Lung (tissue), 11 donors: ENCODE measurements at regions not wholly inside any gene's neighbourhood (a gene's known extent, or its start where the extent isn't known, plus 50 kb on each side); places are given as distances from the start of the nearest gene placed in this dataset.

Experiments used
- ATAC-seq: fragments of 200-7000 bp; cut with Tn5 transposase; one replicate; pipeline ENCODE4 v1.9.1; 2020; ENCODE audit warnings: moderate number of reproducible peaks; ENCODE audit not compliant: insufficient read depth, low FRiP score
- DNase-seq, 3 donors: peaks; one replicate each; pipeline ENCODE4 v3.0.0-alpha.2; 2013 to 2017
- H3K27ac ChIP-seq, 2 donors: one replicate each; pipeline ENCODE4 v1.5.1; 2013; ENCODE audit warnings: mild to moderate bottlenecking in 2 of 2, moderate library complexity in 2 of 2, control low read depth in 1 of 2, inconsistent platforms in 1 of 2, low read depth in 1 of 2, low read length in 1 of 2
- H3K27me3 ChIP-seq, 3 donors: one replicate each; pipeline ENCODE4 v1.5.1; 2013; ENCODE audit warnings: low read length in 2 of 3; ENCODE audit not compliant: control insufficient read depth in 3 of 3, insufficient read depth in 3 of 3
- H3K36me3 ChIP-seq, 4 donors: one replicate each; pipeline ENCODE4 v1.5.1; 2013; ENCODE audit warnings: low read length in 4 of 4, mild to moderate bottlenecking in 1 of 4, moderate library complexity in 1 of 4; ENCODE audit not compliant: control insufficient read depth in 4 of 4, insufficient read depth in 4 of 4
- H3K4me1 ChIP-seq, 5 donors: one replicate each; pipeline ENCODE4 v1.5.1; 2013; ENCODE audit warnings: low read length in 5 of 5, mild to moderate bottlenecking in 2 of 5, moderate library complexity in 1 of 5; ENCODE audit not compliant: control insufficient read depth in 5 of 5, insufficient read depth in 5 of 5
- H3K4me3 ChIP-seq: one replicate; pipeline ENCODE4 v1.5.1; 2013; ENCODE audit warnings: mild to moderate bottlenecking, control low read depth, moderate library complexity
- H3K9ac ChIP-seq, 2 donors: one replicate each; pipeline ENCODE4 v1.5.1; 2013; ENCODE audit warnings: low read length in 2 of 2, control low read depth in 1 of 2; ENCODE audit not compliant: insufficient read depth in 1 of 2
- H3K9me3 ChIP-seq, 4 donors: one replicate each; pipeline ENCODE4 v1.5.1; 2013; ENCODE audit warnings: low read length in 3 of 4, mild to moderate bottlenecking in 1 of 4, moderate library complexity in 1 of 4; ENCODE audit not compliant: control insufficient read depth in 4 of 4, insufficient read depth in 3 of 4
- WGBS, 2 donors: extraction: QIAGEN DNeasy Blood & Tissue Kit; methylation state at CpG; one replicate each; pipeline ENCODE4 v1.1.7; 2013; 5-methylcytosine and 5-hydroxymethylcytosine counted together
- TF ChIP-seq, protein P1 (sequence below): IDR thresholded peaks from 2 replicates; pipeline ENCODE4 v1.5.1; 2012; ENCODE audit warnings: mild to moderate bottlenecking; ENCODE audit errors: control extremely low read depth, extremely low read depth
- donor health status: control.
- donor health status: control.
- donor health status: Bipolar disorder and iron deficiency.
- donor health status: healthy.
- donor health status: DM: yes; HTN: yes; CAD: no.

DNA sequence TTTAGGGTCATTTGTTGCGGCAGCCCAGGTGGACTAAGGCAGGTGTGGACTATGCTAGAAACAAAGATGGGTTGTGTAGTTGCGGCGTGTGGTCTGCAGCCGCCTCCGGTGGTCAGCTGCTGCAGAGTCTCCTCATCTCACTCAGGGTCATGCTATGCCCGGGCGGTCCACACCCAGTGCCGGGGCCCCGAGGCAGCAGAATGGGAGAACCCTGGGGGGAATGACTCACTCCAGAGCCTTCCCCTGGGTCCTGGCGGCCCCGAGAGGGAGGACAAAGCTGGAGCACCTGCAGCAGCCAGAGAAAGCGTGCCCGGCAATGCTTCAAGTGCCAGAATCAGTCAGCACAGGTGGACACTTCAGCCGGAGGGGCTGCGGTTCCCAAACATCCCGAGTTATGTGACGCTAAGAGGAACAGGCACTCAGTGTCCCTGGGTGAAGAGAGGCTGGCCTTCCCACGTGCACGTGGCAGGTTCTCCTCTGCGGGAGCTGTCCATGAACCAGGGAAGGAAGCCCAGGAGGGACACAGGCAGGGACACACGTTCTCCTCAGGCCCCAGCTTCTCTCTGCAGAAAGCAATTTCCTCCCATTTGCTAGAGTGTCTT, 289.6 kb upstream of the B3GAT1 start:
- H3K4me1 ChIP-seq: no peaks in the 10 kb centered on the region
- H3K36me3 ChIP-seq: no peaks in the 10 kb centered on the region
- TF ChIP-seq, protein P1, sequence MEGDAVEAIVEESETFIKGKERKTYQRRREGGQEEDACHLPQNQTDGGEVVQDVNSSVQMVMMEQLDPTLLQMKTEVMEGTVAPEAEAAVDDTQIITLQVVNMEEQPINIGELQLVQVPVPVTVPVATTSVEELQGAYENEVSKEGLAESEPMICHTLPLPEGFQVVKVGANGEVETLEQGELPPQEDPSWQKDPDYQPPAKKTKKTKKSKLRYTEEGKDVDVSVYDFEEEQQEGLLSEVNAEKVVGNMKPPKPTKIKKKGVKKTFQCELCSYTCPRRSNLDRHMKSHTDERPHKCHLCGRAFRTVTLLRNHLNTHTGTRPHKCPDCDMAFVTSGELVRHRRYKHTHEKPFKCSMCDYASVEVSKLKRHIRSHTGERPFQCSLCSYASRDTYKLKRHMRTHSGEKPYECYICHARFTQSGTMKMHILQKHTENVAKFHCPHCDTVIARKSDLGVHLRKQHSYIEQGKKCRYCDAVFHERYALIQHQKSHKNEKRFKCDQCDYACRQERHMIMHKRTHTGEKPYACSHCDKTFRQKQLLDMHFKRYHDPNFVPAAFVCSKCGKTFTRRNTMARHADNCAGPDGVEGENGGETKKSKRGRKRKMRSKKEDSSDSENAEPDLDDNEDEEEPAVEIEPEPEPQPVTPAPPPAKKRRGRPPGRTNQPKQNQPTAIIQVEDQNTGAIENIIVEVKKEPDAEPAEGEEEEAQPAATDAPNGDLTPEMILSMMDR: no peak
- H3K27ac ChIP-seq: no peak overlapping the region
- WGBS, 2 donors: 65 to 70% methylated on average over 21 of the region's 21 CpGs
- no peaks in the 10 kb centered on the region for H3K27me3 ChIP-seq
- no peak overlapping the region for H3K4me3 ChIP-seq
- peaks cover 0 to 3% (median 0%) of the 10 kb centered on the region in 4 donors for H3K9me3 ChIP-seq
- no peak overlapping the region for H3K9ac ChIP-seq
- no peak for DNase-seq
- no peak for ATAC-seq

DNA sequence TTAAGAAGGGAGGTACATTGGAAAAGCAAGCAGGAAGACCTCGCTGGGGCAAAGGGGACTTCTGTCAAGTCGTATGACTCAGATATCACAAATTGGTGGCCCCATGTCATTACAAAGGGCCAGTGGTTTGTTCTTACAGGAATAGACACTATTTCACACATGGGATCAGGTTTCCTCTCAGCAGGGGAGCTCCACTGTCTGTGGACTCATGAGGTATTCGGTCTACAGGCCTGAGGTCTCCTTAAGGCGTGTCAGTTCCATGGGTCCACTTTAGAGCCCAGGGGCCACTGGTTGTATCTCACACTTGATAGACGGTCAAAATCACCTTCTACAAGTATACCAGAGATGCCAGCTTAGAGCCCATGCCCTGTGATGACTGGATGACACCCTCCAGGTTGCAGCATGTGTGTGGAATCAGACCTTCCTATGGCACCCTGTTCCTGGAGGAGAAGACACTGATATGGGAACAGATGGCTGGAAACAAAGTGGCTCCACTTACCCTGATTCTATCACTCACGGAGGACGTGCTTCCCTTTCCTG, 288.1 kb upstream of the B3GAT1 start:
- Histone ChIP-seq H3K9me3 (peaks cover 0 to 3% (median 0%) of the 10 kb centered on the region in 4 donors), H3K27me3 (no peaks in the 10 kb centered on the region), H3K4me3 (no peak overlapping the region), H3K4me1 (no peaks in the 10 kb centered on the region), H3K36me3 (no peaks in the 10 kb centered on the region), H3K27ac (no peak overlapping the region), H3K9ac (no peak overlapping the region)
- ATAC-seq: no peak
- WGBS, 2 donors: 75 to 77% methylated on average over 7 of the region's 7 CpGs
- no peak for DNase-seq
- TF ChIP-seq, protein P1: no peak

DNA sequence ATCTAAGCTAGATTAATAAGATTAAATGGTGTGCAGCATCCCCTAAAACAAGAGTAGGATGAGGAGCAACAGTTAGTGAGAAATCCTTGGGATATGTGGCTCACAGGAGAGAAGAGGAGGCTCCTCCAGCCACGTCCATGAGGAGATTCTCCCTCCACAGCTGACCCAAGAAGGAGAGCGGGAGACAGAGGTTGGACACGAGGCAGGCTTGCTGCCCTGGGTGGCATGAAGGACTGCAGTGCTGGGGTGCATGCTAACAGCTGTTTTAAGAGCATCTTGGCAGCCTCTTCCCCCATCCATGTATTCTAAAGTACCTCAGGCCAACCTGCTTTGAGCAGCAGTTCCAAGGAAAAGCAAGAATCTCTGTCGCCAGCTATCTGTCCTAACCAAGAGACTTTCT, 284.4 kb upstream of the B3GAT1 start:
- H3K9ac ChIP-seq: no peak overlapping the region
- DNase-seq (no peak), ATAC-seq (no peak)
- H3K27me3 ChIP-seq: peaks cover 0 to under 1% (median 0%) of the 10 kb centered on the region in 3 donors
- no peaks in the 10 kb centered on the region for H3K4me1 ChIP-seq
- H3K4me3 ChIP-seq: no peak overlapping the region
- H3K36me3 ChIP-seq: no peaks in the 10 kb centered on the region
- H3K9me3 ChIP-seq: peaks cover 0 to 3% (median 0%) of the 10 kb centered on the region in 4 donors
- no peak overlapping the region for H3K27ac ChIP-seq
- WGBS, 2 donors: 63 to 73% methylated on average over 4 of the region's 4 CpGs
- TF ChIP-seq, protein P1: no peak
